GM19468 (cell line): ENCODE measurements at regions not wholly inside any gene's neighbourhood (a gene's known extent, or its start where the extent isn't known, plus 50 kb on each side); places are given as distances from the start of the nearest gene placed in this dataset.

ENCODE experiments used
- ATAC-seq: cut with Tn5 transposase; IDR thresholded peaks from one replicate; pipeline ENCODE4 v1.9.1; 2021; ENCODE audit warnings: mild to moderate bottlenecking, moderate library complexity, moderate number of reproducible peaks; ENCODE audit not compliant: unreplicated experiment; ENCODE audit errors: extremely low read depth

DNA sequence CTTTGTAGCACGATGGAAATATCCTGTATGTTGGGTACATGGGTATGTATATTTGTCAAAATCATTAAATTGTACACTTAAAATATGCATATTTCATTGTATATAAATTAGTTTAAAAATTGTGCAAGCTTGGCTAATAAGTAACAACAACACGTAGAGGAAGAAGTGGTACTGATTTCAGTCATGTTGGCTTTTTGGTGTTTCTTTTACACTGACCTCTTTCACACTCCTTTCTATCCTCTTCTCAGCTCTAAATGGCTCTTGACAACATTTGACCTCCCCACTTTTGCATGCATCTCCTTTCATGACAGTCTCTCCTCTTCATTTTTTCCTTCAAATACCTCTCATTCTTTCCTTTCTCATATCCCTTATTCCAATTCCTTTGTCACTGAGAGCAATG, 801.4 kb upstream of the ZEB2 start:
- no peak for ATAC-seq

- ATAC-seq = no peak
Observed at GRCh38 chr2:145316496-145316895, 796.6 kb upstream of the ZEB2 start.

DNA sequence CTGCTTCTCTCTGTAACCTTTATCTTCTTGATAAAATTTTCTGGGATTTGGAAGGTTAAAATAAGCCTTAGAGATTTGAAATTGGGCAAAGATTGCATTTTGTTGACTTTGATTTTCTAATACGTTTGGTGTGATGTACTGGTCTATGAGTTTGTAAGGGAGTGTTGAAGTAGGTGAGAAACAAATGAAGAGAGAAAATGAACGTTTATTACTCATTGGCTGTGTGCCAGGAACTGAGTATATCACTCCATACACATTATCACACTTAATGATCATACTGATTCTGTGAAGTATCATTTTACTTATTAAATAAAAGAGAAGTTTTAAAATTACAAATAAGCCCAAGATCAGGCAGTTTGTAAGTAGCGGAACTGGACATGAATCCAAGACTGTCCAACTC, 795.1 kb upstream of the ZEB2 start:
- no peak for ATAC-seq

DNA sequence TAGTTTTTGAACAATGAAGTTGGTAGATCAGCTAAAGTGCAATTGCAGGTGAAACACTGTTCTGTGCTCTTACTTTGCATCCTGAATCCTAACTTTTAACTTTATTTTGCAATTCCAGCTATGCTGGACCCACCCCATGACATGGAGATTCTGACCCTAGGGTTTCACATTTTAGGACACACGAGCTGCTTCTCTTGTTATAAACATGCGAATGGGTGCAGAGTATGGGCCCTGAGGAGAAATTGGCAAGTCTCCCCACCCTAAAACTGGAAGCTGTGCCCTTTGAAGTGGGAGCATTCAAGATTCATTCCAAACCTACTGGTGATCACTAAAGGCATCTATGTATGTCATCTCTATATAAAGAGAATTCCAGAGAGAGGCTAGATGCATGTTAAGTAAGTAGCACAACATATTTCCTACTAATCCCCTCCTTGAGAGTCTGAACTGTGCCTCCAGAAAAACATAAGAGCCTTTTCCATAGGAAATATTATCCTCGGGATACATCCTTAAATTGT, 794.3 kb upstream of the ZEB2 start:
- no peak for ATAC-seq

DNA sequence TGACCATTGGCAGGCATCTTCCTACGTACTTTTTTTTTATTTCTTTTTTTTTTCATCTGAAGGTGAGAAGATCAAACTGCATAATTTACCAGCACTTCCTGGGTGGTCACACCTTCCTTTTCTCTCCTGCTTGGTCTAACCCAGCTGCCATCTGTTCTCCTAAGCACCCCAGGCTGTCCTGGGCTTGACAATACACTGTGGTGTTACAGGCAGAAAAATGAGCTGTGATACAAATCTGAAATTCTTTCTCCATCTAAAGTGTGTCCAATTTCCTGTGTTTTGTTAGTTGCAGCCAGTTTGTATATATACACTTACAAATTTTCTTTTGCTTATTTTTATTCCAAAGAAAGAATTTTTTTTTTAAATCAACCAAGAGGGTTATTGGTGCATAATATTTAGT, 786.0 kb upstream of the ZEB2 start:
- no peak for ATAC-seq

DNA sequence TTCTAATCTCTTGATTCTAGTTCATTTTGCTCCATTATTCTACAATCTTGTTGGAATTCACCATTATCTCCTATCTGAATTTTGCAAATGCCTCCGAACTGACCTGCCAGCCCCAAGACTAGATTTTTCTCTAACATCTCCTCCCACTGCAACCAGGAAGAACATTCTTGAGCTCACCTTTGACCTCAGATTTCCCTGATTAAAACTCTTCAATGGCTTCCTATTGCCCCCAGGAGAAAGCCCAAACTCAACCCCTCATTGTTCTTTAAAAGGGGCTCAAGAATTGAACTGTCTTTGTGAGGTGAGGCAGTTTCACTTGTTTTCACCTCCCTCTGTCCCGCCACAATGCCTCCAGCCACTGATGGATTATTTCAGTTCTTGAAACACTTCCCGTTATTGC, 784.6 kb upstream of the ZEB2 start:
- ATAC-seq = no peak

DNA sequence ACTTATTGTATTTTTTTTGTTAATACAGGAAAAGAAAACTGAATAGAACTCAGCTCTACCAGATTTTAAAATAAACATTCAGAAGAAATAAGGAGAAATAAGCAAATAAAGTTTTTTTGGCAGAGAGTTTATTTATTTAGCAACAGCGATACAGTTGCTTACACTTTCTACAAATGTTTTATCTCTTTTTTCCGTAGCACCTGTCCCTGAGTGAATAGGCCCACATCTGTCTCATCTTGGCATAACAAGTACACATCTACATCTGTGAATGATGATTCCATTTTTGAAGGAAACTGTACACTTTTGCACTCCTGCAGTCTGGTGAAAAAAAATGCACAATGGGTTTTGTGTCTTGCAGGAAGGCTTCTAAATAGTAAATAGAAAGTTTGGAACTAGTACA, 783.6 kb upstream of the ZEB2 start:
- no peak for ATAC-seq

- ATAC-seq = no peak
Observed at GRCh38 chr2:145302886-145303285, 783.0 kb upstream of the ZEB2 start.

DNA sequence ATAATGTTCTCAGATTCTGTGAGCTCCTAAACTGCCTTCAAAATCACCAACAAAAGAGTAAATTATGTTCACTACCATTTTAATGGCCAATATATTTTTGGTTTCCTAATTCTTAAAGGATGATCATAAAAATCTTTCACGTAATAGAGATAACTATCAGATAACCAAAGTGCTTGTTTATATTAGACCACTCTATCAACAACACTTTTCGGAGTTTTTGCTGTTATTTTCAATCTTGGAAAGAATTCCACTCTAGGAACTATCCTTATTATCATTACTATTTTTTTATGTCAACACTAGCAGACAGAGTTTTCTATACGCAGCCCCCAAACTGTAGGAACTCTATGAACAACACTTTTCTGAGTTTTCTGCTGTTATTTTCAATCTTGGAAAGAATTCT, 782.5 kb upstream of the ZEB2 start:
- ATAC-seq = no peak

- ATAC-seq = no peak
Observed at GRCh38 chr2:145299368-145299767, 779.4 kb upstream of the ZEB2 start.

GRCh38 chr2:145292166-145292565, 772.2 kb upstream of the ZEB2 start:
- no peak for ATAC-seq

DNA sequence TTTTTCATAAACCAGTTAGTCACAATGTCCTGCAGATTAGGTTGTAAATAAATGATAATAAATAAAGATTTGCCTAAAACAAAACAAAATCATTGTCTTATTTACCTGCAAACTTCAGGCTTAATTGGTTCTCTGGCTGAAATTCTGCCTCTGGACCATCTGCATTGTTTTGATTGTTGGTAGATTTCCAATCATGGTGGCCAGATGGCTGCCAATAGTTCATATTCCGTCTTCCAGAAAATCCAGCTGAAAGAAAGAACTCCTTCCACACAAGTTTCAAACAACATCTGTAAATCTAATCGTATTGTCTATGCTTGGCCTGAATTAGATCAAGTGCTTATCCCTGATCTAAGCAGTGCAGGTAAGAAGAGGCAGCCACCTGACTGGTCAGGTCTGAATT, 771.1 kb upstream of the ZEB2 start:
- ATAC-seq = no peak

- ATAC-seq = no peak
Observed at GRCh38 chr2:145289946-145290345, 770.0 kb upstream of the ZEB2 start.

DNA sequence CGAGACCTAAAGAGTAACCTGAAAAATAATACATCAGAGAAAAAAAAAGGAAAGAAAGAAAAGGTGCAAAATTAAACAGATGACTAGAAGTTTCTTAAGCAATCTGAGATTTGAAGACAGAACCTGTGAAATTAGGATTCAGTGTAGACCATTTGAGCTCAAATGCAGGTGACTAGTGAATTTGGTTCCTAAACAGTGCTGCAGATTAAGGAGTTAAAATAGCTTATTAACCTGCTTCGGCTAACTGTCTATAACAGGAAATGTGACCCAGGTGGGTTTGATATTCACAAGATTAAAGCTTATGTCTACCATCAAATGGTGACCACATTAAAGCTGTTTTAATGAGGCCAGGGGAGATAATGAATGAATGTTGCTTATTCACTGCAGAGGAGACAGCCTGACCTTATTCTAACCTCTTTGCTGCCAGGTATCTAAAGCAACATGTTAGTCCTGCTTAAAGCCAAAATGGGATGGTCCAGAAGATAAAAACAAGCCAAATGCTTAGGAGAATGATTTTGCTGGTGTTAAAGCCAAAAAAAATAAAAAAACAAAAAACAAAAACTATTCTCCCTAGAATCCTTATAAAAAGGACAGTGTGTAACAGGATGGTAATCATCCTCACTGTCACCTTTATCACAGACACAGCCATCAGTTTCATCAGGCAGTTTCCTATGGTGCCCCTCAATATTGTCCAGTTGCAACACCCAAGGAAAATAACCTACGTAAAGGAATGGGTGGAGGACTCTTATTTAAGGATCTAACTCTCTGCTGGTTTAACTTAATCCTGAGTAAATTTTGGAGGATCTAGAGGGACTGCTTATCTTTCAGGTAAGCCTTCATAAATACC, 769.0 kb upstream of the ZEB2 start:
- no peak for ATAC-seq

GRCh38 chr2:145287736-145288135, 767.8 kb upstream of the ZEB2 start:
- ATAC-seq = no peak

DNA sequence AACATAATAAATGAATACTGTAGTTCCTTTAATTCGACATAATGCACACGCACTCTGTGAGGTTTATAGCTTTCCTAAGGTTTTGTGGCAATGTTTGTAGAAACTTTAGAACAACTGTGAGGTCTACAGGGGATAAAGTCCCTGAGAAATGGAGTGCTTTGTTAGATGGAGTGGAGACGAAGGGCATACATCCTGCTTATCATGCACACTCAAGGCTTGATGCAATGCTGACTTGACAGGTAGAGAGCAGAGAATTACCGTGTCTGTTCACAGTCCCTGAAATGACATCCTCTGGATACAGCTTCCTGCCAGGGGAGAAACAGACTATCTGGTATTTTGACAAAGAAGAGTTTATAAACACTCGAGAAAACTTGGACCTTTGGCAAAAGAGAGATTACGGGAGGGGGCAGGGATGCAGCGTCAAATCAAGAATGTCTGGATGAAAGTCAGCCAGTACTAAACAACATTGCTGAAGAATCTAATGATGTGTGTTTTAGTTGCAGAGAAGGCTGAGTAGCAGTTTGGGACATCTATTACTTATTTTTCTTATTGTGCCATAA, 766.9 kb upstream of the ZEB2 start:
- ATAC-seq = no peak

GRCh38 chr2:145284551-145284950, 764.6 kb upstream of the ZEB2 start:
- ATAC-seq = no peak

GRCh38 chr2:145283131-145283530, 763.2 kb upstream of the ZEB2 start:
- no peak for ATAC-seq

- no peak for ATAC-seq
Observed at GRCh38 chr2:145277922-145278321, 758.0 kb upstream of the ZEB2 start.

- ATAC-seq = no peak
Observed at GRCh38 chr2:145273840-145274239, 753.9 kb upstream of the ZEB2 start.

GRCh38 chr2:145268931-145269330, 749.0 kb upstream of the ZEB2 start:
- ATAC-seq = no peak

DNA sequence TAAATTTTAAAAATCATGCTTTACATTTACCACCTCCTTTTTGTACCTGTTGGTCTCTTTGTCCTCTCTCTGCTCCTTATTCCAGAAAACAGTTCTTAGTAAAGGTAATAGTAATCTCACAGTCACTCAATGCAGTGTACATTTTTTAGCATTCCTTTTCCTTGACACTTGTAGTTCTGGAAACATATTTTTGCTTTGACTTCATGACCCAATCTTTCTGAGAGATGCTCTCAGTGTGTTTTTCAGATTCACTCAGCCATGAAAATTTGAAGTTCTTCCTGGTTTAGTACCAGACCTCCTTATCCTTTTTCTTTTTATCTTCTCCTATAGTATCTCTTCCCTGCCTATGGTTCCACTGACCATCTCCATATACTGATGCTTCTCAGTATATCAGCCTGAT, 747.5 kb upstream of the ZEB2 start:
- no peak for ATAC-seq
